Jurkat, Clone E6-1 (cell line): ENCODE measurements at regions not wholly inside any gene's neighbourhood (a gene's known extent, or its start where the extent isn't known, plus 50 kb on each side); places are given as distances from the start of the nearest gene placed in this dataset.
A peak's percentile ranks its signal among the peaks of the same experiment; 100 is the strongest.

Experiments
- DNase-seq: peaks from one replicate; pipeline ENCODE4 v3.0.0-alpha.2; 2011; ENCODE audit warnings: low read depth, low spot score
- H3K4me3 ChIP-seq: 2 replicates; pipeline ENCODE4 v1.5.1; 2011; ENCODE audit warnings: mild to moderate bottlenecking, low read length, control low read depth, moderate library complexity

DNA sequence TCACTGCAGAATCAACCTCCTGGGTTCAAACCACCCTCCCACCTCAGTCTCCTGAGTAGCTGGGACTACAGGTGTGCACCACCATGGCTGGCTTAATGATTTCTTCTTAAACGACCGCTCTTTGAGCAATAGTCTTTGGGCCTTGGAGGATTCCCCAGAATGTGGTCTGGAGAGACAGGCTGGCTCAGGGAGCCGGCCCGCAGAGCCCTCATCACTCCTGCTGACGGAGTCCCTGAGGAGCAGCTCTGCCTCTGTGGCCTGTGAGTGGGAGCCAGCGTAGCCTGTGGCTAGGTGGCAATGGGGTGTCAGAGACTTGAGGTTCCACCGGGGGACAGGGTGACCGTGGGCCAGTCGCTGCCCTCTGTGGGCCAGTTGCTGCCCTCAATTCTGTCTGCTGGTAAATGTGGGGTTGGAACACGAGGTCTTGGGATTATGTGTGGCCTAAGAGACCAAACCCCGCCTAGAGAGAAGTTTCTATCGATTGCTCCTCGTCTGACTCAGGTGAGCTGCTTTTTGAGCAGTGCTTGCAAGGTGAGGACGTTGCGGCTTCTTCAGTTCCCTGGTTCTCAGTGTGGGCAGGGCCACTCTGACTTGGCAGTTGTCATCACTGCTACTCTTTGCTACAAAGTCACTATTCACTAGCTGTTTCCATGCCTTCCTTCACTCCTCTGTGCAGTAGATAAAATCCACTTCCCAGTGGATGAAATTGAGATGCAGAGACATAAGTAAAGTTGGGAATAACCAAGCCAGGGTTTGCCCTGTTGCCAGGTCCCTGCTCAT lies 124.8 kb upstream of the NECTIN1 start:
- DNase-seq: no peak
- H3K4me3 ChIP-seq: no peak overlapping the region

DNA sequence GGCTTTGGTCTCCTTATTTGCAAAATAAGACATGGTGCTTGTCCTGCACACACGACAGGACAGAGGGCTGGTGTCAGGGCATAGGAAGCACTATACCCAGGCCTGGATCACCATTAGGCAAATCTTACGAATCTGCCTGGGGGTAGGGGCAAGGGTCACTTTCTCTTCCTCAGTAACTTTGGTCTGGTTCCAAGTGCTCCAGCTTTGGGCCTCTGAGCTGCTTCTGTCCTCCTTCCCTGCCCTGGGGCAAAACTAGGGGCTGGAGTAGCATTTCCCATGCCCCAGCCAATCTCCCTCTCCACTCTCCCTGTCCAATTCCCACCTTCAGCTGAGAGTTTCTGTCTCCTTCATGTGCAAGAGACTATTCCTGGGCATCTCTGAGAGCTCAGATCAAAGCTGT lies 123.7 kb upstream of the NECTIN1 start:
- no peak overlapping the region for H3K4me3 ChIP-seq
- no peak for DNase-seq

DNA sequence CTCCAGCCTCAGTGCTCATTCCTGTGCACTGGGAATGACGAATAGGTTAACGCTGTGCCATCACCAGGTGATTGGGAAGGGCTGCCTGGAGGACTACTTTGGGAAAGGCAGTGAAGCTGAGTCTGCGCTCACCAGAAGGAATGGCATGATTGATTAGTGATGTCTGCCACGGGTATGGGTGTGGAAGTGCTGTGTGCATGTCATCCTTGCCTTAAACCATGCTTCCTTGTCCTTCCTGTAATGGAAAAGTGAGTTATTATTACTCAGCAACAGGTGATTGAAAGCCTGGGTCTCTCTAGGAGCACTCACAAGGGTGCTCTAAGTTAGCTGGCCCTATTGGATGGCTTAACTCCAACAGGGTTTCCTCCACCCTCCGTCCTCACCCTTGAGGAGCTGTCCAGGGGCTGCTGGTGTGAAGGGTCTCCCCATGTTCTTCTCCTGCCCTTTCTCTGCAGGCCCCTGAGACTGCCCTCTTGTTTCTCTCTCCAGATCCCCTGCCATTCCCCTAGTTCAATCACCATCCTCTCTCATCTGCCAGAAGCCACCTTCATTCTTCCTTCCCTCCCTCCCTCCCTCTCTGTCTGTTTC lies 121.9 kb upstream of the NECTIN1 start:
- no peak for DNase-seq
- H3K4me3 ChIP-seq: no peak overlapping the region

DNA sequence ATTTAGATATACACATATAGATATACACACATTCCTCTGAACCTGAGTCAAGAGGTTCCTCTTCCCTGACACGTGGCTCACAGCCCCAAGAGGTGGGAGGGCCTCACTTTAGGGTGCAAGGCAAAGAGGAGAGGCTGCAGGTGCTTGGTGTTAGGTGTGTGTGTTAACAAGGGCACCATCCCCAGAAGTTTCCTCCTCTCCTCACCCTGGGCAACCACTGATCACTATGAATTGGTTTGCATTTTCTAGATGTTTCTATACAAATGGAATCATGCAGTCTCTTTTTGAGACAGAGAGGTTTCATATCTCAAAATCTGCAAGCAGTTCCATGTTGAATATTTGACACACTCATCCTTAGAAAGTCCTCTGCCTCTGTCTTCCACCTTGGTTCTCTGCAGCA lies 120.9 kb upstream of the NECTIN1 start:
- H3K4me3 ChIP-seq: no peak overlapping the region
- no peak for DNase-seq

DNA sequence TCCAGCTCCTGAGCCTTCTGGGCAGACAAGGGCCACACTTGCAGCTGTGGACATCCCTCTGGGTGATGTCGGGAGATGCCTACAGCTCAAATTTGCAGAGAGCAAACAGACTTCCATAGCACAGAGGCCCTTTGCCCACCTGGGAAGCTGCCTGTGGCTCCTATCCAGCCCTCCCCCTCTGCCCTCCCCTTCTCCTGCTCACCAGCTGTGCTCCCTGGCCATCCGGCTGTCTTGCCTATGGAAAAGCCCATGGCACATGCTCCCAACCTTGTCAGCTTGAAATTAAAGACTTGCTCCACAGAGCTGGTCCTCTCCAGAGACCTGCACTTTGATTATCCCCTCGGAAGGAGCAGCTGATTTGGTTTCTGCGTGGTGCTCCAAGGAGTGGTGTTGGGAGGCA lies 118.9 kb upstream of the NECTIN1 start:
- H3K4me3 ChIP-seq: no peak overlapping the region
- DNase-seq: no peak

DNA sequence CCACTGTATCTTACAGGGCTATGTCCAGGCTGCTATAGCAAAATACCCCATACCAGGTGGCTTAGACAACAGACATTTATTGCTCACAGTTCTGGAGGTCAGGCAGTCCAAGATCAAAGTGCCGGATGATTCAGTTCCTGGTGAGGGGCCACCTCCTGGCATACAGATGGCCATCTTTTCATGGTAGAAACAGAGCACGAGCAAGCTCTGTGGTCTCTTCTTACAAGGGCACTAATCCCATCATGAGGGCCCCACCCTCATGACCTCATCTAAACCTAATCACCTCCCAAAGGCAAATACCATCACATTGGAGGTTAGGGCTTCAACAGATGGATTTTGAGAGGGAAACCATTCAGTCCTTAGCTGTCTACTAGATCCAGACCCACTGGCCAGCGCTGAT lies 117.4 kb upstream of the NECTIN1 start:
- DNase-seq: no peak
- H3K4me3 ChIP-seq: no peak overlapping the region

DNA sequence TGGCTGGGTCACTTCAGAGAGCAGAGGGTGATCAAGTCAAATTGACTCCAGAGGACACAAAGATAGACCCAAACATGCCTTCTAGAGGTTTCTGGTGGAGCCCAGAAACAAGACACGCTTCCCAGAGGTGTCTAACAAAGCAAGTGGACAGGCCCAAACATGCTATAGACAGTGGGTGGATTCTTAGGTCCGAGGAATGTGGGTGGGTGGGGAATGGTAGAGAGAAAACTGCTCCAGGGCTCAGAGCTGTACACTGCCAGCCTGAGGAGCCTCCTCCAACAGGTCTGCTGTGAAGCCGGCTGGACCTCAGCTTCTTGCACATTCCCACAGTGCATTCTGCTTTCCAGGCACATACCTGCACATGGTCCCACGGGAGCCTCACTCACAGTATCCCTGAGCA lies 116.8 kb upstream of the NECTIN1 start:
- no peak for DNase-seq
- no peak overlapping the region for H3K4me3 ChIP-seq

DNA sequence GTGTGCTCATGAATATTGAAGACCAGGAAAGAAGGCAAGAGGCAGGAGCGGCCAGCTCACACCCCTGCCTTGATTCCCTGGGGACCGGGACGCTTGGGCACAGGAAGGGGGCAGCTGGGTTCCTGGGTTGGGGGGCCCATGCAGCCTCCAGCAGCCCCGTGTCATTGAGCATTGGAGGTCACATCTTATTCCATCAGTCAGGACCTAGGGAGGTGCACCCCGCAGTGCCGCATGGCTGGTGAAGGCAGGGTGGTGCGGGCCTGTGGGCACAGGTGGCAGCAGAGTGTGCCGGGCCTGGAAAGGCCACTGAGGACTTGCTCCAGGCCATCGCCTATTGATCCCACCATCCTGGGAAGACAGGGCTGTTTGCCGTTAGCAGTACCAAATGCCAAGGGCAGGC lies 116.3 kb upstream of the NECTIN1 start:
- H3K4me3 ChIP-seq: no peak overlapping the region
- no peak for DNase-seq

DNA sequence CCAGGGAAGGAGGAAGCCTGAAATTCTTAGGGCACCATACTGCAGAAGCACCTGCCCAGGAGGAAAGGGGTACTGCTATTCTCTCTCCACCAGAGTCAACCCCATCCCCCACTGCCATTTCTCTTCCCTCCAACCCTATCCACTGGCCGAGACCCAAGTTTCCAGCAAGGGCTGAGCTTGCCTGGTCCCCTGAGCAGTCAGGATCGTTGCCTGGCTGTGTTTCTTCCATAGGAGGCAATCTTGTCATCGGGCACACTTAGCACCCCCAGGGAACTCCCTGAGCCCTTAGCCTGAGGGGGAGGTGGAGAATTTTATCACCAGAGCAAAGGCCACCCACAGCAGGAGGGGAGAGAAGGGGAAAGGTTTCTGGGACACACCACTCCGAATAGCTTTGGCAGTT lies 115.8 kb upstream of the NECTIN1 start:
- no peak overlapping the region for H3K4me3 ChIP-seq
- DNase-seq: no peak

DNA sequence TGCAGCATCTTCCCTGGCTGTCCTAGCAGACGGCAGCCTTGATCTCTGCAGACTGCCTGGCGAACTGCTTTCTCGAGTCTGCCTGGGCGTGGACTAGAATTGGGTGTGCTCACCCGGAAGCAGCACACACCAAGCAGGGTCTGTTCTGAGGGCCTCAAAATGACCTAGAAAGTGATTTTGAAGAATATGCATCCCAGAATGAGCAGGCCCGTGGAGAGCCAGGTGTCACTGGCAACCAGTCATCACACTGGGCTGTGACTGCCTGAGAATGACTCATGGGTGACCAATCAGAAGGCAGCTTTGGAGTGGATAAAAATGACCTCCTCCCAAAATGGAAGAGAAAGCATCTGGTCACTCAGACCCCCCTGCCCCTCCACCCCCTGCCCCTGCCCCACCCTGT lies 114.9 kb upstream of the NECTIN1 start:
- DNase-seq: no peak
- no peak overlapping the region for H3K4me3 ChIP-seq

DNA sequence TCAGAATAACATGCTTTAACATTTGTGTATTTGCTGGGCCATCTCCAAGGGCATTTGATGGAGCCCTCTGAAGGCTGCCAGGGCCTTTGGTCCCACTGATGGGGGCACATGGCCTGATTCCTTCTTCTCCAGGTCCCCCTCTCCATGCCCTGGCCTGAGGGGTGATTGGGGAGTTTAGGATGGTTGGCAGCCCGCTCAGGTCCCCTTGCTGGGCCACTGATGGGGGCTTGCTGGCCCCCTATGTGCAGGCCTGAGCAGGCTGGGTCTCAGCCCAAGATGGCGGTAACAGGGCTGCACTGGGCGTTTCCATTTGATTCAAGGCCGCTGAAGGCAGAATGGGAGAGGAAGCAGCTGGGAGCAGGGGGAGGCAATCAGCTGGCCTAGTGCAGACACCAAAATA lies 113.7 kb upstream of the NECTIN1 start:
- no peak overlapping the region for H3K4me3 ChIP-seq
- no peak for DNase-seq

DNA sequence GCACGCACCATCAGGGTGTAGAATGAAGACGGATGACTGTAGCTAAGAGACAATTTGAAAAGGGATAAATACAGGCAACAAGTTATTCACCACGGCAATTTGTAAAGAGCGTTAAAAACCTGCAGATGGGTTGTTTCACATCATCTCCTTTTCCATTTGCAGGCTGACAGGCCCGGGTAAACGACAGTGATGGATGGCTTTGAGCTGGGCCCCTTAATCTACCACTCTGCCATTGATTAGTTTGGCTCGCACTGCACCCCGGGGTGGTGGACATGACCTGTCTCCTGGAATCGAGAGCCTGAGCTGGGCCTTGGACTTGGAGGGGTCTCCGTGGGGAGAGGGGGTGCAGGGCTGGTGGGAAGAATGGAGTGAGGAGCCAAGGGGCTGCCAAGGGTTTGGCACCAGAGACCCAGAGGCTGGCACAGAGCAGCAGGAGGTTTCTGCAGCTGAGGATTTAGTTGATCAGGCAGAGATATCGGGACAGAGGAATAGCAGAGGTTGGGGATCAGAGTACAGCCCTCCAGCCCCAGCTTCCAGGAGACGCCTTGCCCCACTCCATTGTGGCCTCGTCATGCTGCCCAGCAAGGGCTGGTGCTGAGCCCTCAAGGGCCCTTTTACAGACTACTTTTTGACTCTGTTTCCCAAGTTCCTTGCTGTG lies 110.6 kb upstream of the NECTIN1 start:
- no peak for DNase-seq
- no peak overlapping the region for H3K4me3 ChIP-seq

DNA sequence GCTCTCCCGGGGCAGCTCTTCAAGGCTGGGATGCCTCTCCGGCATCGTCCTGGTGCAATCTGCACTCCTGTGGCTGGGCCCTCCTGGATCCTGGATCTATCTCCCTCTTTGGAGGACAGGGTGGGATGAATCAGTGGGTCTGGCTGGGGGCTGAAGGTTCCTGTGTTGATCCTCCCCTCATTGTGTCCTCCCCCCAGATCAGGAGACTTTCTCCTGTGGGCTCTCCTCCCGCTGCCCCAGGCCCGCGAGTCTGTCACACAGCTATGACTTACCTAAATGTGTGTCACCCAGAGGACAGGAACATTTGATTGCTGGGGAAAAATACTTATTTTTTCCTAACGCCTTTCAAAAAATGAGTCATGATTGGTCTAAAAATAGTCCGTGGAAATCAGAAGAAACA lies 106.8 kb upstream of the NECTIN1 start:
- no peak overlapping the region for H3K4me3 ChIP-seq
- DNase-seq: no peak

DNA sequence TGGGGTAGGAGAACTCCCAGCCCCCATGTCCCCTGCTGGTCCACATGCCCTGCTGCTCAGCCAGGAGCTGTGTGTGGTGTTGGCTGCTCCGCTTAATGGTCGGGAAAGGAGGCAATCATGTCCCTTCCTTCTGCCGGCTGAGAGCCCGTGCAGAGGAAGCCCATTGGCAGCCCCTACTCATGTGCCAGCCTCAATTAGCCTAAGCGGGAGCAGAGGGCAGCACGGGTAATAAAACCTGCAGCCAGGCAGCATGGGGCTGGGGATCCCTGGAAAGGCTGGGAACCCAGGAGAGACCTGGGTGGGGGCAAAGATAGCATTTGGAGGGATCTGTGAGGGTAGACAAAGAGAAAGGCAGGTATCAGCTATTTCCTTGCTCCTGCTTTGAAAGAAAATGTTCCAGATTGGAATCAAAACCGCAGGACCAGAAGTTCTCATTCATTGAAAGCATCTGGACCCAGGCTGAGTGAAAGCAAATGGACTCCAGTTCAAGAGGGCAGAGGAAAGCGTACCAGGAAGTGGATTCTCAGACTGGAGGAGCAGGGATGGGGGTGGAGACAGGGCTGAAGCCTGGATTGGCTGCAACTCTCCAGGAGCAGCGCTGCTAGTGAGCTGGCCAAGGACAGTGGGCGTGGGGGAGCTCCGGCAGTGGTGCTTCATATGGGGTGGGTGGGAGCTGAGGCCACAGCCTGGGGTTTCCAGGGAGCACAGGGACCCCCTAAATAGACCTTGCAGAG lies 103.4 kb upstream of the NECTIN1 start:
- no peak for DNase-seq
- no peak overlapping the region for H3K4me3 ChIP-seq

DNA sequence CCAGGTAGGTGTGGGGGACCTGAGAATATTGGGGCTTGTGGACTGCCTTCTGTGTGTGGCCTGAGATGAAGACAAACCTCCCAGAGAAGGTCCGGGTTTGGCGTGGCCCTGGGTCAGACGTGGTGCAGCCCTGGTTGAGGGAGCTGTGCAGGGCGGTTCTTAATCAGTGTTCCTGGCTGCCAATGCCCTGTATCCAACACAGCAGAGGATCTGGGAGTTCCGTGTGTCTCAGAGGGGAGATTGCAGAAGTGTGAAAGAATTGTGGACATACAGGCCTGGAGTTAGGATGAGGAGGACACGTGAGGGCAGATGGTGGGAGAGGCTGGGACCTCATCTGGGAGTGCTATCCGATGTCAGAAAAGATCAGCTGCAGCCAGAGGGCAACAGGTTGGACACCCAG lies 102.0 kb upstream of the NECTIN1 start:
- H3K4me3 ChIP-seq: no peak overlapping the region
- DNase-seq: no peak

DNA sequence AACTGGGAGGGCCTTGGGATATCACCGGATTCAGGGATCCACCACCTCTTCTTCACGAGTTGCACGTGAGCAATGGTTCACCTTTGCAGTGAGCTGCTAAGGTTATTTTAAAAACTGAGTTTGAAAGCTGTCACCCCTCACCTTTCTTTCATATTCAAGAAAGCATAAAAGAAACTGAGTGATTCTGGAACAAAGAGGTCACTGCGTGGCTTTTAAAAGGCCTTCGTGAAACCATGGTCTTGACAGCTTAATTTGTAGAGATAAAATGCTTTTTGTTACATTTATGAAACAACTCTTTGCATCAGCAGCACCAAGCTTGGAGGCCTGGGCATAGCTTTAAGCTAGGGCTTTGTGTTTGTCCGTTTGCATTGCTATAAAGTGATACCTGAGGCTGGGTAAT lies 101.4 kb upstream of the NECTIN1 start:
- DNase-seq: no peak
- no peak overlapping the region for H3K4me3 ChIP-seq

DNA sequence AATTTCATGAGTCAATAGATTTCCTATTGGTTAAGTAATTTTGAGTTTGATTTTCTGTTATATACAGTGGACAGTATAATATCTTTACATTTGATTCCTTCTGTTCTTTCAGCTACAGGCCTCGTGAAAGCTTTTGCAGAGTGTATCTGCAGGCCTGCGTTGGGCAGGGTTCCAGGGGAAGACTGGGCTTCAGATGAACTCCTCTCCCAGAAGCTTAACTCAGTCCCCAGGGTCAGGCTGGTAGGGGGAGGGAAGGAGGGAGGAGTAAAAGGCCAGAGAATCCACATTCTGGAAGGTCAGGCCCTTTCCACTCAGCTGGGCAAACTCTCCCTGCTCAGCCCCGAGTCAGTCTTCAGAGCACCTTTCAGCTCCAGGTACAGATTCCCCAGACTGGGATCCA lies 100.4 kb upstream of the NECTIN1 start:
- H3K4me3 ChIP-seq: no peak overlapping the region
- DNase-seq: no peak

DNA sequence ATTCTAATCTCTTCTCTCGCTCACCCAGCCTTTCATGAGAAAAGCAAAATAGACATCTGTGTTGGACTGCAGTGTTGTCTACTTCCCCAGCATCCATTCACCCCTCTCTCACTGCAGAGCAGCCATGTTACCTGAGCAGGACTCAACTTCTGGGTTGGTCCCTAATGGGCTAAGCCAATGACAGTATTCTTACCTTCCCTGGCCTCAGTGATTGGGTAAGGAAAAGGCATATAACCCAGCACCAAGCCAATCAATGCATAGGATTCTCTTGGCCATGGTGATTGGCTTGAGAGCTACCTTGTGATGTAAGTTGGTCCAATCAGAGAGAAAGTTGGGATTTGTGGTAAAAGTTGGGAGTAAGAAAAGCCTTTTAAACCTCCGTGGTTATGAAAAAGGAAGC lies 99.8 kb upstream of the NECTIN1 start:
- peak; percentile 35 for DNase-seq
- H3K4me3 ChIP-seq: no peak overlapping the region

DNA sequence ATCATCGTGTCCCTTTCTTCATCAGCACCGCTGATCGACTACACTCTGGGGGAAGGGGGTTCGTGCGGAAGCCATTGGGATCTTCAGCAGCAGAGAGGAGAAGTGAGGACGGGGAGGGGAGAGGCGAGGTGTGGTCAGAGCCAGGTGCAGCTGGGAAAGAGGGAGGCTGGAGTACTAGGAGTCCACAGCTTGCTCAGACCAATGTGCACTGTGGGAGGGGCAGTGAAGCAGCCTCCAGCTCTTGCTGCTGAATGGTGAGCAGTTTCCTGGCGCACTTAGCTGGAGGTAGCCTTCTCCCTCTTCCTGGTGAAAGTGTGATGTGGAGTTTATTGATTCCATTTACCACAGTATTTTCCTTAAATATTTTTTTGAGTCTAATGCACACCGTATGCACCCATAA lies 99.0 kb upstream of the NECTIN1 start:
- DNase-seq: no peak

DNA sequence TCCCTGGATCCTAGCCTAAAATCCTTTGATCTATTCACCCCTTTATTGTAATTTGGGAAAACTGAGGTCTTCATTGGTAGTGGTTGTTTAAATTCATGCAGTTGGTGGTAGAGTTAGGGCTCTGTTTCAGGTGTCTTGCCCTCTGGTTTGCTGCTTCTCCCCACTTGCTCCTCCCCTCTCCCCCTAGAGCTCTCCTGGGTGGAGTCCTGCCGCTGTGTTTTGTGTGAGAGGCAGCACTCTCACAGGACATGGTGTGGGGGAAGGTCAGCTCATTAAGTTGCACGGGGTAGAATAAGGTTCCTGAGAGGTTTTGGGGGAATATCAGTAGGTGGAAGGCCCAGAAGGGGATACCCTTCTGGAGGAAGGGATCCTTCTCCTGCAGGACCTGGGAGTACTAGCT lies 98.1 kb upstream of the NECTIN1 start:
- H3K4me3 ChIP-seq: no peak overlapping the region
- no peak for DNase-seq

More for the DNA sequence above, 99.0 kb upstream of the NECTIN1 start:
- H3K4me3 ChIP-seq: no peak overlapping the region
